GM10266 (cell line): ENCODE measurements at regions not wholly inside any gene's neighbourhood (a gene's known extent, or its start where the extent isn't known, plus 50 kb on each side); places are given as distances from the start of the nearest gene placed in this dataset.

Experiments
- DNase-seq: peaks from one replicate; pipeline ENCODE4 v3.0.0; 2012; ENCODE audit errors: extremely low spot score
- CTCF ChIP-seq: IDR thresholded peaks from 2 replicates; pipeline ENCODE4 v1.5.1; 2012; ENCODE audit warnings: mild to moderate bottlenecking, low read depth; ENCODE audit not compliant: control insufficient read depth, insufficient read depth; ENCODE audit errors: missing control alignments

GRCh38 chr6:21321531-21321930, 272.0 kb upstream of the SOX4 start:
- no peak for DNase-seq
- no peak for TF ChIP-seq CTCF

GRCh38 chr6:21323577-21323976, 270.0 kb upstream of the SOX4 start:
- no peak for TF ChIP-seq CTCF
- DNase-seq: no peak

- no peak for TF ChIP-seq CTCF
- no peak for DNase-seq
Measured at GRCh38 chr6:21325201-21325856, 268.2 kb upstream of the SOX4 start.

GRCh38 chr6:21327326-21328112, 266.0 kb upstream of the SOX4 start:
- no peak for DNase-seq
- TF ChIP-seq CTCF: no peak

- no peak for TF ChIP-seq CTCF
- DNase-seq: no peak
Measured at GRCh38 chr6:21331235-21331634, 262.3 kb upstream of the SOX4 start.

- TF ChIP-seq CTCF: no peak
Measured at GRCh38 chr6:21332077-21332476, 261.5 kb upstream of the SOX4 start.

GRCh38 chr6:21332660-21333059, 260.9 kb upstream of the SOX4 start:
- no peak for DNase-seq
- no peak for TF ChIP-seq CTCF

More at GRCh38 chr6:21332077-21332476, 261.5 kb upstream of the SOX4 start:
- DNase-seq: no peak
